ENCODE measurements at regions not wholly inside any gene's neighbourhood (a gene's known extent, or its start where the extent isn't known, plus 50 kb on each side); places are given as distances from the start of the nearest gene placed in this dataset.

DNA sequence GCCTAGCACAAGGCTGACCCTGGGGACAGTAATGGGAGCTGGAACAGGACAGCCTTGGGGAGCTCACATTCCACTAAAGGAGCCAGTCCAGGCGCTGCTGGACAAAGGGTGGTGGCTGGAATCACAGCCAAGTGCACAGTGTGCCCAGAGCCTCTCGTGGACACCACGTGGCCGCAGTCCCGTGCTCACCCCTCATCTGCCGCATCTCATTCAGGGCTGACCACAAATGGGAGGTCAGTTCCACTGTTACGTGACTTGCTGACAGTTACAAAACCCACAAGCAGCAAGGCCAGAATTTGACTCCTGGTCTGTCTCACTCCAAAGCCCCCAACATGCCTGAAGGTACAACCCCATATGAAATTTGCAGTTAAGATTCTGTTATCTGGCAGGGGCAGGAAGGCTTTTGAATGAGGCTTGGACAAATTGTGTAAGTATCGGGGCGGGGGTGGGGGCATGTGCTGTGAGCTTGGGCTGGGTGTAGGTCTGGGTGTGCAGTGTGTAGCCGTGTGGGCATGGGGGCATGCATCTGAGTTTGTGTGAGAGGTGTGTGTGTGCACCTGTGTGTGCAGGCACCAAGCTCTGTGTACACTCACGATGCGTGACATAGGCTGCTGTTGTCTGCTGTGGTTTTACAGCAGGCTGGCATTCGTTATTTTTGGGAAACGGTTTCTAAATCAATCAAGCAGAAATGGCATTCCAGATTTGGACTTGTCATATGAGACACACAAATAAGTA is 301.7 kb downstream of the BRD1 start:
- Histone ChIP-seq H3K27me3 (peaks cover 0 to 10% (median 0%) of the 10 kb centered on the region in 9 donors), H3K4me1 (no peaks in the 10 kb centered on the region), H3K4me3 (no peak overlapping the region), H3K27ac (no peak overlapping the region), H3K9me3 (no peaks in the 10 kb centered on the region), H3K36me3 (no peaks in the 10 kb centered on the region)
- TF ChIP-seq, protein P1, sequence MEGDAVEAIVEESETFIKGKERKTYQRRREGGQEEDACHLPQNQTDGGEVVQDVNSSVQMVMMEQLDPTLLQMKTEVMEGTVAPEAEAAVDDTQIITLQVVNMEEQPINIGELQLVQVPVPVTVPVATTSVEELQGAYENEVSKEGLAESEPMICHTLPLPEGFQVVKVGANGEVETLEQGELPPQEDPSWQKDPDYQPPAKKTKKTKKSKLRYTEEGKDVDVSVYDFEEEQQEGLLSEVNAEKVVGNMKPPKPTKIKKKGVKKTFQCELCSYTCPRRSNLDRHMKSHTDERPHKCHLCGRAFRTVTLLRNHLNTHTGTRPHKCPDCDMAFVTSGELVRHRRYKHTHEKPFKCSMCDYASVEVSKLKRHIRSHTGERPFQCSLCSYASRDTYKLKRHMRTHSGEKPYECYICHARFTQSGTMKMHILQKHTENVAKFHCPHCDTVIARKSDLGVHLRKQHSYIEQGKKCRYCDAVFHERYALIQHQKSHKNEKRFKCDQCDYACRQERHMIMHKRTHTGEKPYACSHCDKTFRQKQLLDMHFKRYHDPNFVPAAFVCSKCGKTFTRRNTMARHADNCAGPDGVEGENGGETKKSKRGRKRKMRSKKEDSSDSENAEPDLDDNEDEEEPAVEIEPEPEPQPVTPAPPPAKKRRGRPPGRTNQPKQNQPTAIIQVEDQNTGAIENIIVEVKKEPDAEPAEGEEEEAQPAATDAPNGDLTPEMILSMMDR (IDR thresholded peaks at IDR 0.05), result no peak
- TF ChIP-seq POLR2A (IDR thresholded peaks at IDR 0.05), result no peak
- WGBS, 4 donors, result 77 to 83% (median 78%) methylated on average over 10 to 14 of the region's 14 CpGs
- ATAC-seq, result no peak
- DNase-seq, result no peak
- intact Hi-C loops (cut with DNase I), result loop anchor here in 1 of 10 donors (10.0 kb wide), 1 partner anchor 59 kb away; no protein-coding TSS in a partner anchor

DNA sequence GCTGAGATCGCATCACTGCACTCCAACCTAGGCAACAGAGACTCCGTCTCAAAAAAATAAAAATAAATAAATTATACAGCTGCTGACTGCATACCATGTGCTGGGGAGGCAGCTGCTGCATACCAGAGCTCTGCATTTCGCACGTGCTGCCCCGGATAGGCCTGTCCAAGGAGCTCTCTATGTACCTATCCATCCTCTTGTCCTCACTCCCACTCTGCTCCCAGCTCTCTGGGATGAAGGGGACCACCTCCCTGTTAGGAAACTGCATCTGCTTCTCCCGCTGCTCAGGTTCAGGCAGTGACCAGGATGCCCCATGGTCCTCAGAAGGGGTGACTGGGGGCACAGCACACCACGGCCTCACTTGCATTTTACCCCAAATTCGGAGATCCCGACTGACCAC is 302.3 kb downstream of the BRD1 start:
- Histone ChIP-seq H3K27ac (no peak overlapping the region), H3K27me3 (peaks cover 0 to 10% (median 0%) of the 10 kb centered on the region in 9 donors), H3K4me1 (no peaks in the 10 kb centered on the region), H3K36me3 (no peaks in the 10 kb centered on the region), H3K9me3 (peaks cover 0 to 6% (median 0%) of the 10 kb centered on the region in 12 donors), H3K4me3 (no peak overlapping the region)
- DNase-seq (no peak), ATAC-seq (no peak)
- no peak for TF ChIP-seq POLR2A (IDR thresholded peaks at IDR 0.05)
- TF ChIP-seq, protein P1 (IDR thresholded peaks at IDR 0.05), result no peak
- intact Hi-C loops (cut with DNase I), result loop anchor here in 1 of 10 donors (10.0 kb wide), 1 partner anchor 59 kb away; no protein-coding TSS in a partner anchor
- 73 to 81% (median 77%) methylated on average over 9 of the region's 9 CpGs for WGBS, 4 donors

DNA sequence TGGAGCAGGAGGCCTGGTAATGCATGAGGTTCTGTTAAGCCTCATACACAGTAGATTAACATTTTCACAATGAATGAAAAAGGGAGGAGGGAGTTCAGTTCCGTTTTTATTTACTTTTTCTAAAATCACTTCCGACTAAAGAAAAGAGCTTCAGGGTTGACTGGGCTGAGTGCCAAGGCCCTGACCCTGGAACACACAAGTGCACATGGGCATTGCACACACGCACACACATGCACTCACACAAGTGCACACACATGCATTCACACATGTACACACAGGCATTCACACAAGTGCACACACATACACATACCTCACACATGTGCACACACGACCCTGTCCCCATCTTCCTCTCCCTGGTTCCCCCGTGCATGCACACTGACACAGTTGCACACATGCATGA is 303.3 kb downstream of the BRD1 start:
- 45 to 63% (median 55%) methylated on average over 5 of the region's 5 CpGs for WGBS, 4 donors
- ATAC-seq, result no peak

More for the DNA sequence above, 303.3 kb downstream of the BRD1 start:
- no peak for TF ChIP-seq POLR2A (IDR thresholded peaks at IDR 0.05)
- TF ChIP-seq, protein P1 (IDR thresholded peaks at IDR 0.05), result no peak
- H3K27ac ChIP-seq, result no peak overlapping the region
- no peak for DNase-seq
- H3K4me1 ChIP-seq, result no peaks in the 10 kb centered on the region
- peaks cover 0 to 10% (median 0%) of the 10 kb centered on the region in 9 donors for H3K27me3 ChIP-seq
- H3K9me3 ChIP-seq, result peaks cover 0 to 11% (median 0%) of the 10 kb centered on the region in 12 donors
- H3K4me3 ChIP-seq, result no peak overlapping the region
- intact Hi-C loops (cut with DNase I), result loop anchor here in 1 of 10 donors (10.0 kb wide), 1 partner anchor 60 kb away; no protein-coding TSS in a partner anchor
- H3K36me3 ChIP-seq, result no peaks in the 10 kb centered on the region

All from heart left ventricle (tissue), 16 donors.